UCSD-AML1 (cell line): ENCODE measurements at regions not wholly inside any gene's neighbourhood (a gene's known extent, or its start where the extent isn't known, plus 50 kb on each side); places are given as distances from the start of the nearest gene placed in this dataset.
"Not testable (repeated sequence)": the region's sequence is repeated elsewhere in the genome, so short reads cannot be mapped to it uniquely, and the experiment has no call there.

Source experiments
- DNase-seq: peaks from one replicate; lab custom pipeline; 2025; ENCODE audit not compliant: unreplicated experiment; lab: John Stamatoyannopoulos, UW

GRCh38 chr3:43236008-43236407, 50.3 kb upstream of the SNRK start:
- no peak for DNase-seq

DNA sequence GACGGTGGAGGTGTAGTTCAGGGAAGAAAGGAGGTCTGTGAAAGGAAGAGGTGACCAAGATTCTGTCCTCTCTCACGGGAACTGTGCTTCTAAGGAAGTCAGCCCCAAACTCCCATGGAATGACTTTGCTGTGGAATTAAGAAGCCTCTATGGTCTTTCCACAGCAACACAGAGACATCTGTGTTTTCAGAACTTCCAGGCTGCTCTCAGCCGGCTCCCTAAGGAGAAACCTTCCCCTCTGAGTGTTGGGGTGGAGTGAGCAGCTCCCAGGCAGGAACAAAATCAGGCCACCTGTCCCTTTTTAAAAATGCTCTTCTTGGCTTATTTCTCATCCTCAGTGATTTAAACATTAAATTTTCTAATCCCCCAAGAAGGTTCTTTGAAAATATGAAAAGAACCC, 53.3 kb upstream of the SNRK start:
- no peak for DNase-seq

DNA sequence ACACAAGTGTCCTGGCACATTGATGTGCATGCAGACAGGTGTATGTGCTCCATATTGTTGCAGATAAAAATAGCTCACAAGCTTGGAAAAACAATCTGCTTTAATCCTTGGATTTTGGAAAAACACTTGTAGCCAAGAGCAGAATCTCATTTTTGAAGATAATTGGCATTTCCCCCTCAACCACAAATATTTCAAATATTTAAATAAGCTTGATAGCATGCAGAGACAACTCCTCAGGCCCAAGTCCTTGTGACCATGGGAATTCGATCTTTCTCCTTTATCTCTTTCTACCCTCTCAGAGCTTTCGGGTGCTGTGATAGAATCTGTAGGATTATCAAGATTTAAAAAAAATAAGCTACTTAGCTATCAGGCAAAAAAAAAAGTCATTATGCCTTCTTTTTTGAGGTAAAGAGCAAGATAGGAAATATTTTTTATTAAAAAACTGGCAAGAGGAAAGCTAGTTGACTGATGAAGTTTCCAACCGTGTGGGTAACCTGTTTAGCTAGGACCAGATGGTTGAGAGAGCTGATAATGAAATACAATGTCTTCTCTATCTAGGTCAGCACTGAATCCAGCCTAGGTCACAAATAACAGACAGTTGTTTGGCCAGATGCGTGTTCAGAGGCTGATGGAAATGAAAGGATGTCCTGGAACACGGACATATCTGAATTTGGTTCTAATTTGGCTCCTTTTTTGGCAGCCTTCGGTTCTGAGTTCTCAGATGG, 54.9 kb upstream of the SNRK start:
- no peak for DNase-seq

GRCh38 chr3:43229865-43230264, 56.5 kb upstream of the SNRK start:
- not testable (repeated sequence) for DNase-seq

- DNase-seq: not testable (repeated sequence)
Measured at GRCh38 chr3:43227685-43228084, 58.7 kb upstream of the SNRK start.

DNA sequence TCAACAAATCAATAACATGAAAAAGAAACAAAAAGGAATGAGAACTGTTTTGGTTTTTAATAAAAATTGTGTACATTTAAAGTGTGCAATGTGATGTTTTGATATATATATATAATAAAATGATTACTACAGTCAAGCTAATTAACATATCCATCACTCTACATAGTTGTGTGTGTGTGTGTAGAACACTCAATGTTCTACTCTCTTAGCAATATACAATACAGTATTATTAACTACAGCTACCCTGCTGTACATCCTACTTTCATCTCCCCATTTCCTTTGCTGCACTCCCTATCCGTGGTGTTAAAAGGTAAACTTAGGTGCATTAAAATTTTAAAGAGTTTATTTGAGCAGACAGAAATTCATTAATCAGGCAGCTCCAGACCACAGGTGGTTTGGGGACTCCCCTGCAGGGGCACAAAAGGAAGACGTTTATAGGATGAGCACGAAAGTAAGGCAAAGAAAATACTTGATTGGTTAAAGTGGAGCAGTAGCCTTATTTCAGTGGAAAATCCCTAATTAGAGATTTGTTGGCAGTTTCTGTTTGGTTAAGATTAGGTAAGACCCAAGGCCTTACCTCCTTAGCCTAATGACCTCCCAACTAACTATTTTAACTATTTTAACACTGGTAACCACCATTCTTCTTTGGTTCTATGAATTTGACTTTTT, 61.8 kb upstream of the SNRK start:
- no peak for DNase-seq

DNA sequence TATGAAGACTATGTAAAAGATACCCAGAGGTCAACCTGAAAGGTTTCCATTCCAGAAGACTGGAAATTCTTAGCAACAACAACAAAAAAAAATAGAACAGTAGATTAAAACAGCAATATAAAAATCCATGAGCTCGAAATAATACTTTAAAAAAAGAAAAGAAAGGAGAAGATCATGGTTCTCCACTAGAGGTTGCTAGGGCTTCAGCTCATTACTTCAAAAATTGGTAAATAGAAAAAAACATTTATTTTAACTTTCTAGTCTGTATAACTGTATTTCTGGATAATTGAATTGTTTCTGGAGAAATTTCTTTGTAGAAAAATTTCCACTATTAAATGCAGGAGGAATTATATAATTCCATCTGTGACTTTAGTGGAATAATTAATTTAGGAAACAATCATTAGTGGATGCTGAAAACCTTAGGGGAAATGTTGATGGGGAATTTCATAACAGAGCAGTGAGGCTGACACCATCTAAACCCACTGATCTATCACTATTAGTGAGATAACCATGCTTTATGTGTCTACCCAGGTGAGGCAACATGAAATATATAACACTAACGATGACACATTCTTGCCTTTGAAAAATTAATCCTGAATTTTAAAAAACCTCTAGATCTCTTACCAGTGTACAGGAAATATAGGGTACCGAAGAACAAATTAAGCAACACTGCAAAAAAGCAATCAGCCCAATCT, 62.5 kb upstream of the SNRK start:
- no peak for DNase-seq

GRCh38 chr3:43222590-43222989, 63.8 kb upstream of the SNRK start:
- DNase-seq: no peak

DNA sequence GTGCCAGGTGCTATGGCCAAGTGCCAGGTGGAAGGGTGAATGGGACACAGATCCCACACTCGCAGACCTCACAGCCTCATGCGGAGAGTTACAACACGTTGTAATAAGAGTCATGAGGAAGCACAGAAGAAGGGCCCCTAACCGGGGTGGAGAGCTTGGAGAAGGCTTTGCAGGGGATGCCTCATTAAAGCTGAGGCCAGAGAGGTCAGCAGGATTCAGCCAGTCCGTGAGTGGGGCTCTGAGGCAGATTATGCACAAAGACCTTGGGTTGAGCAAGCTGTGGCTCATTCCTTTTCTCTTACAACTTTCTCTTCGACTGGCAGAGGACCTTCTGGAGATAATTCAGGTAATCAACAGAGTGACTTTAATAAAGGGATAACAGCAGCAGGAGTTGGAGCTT, 65.3 kb upstream of the SNRK start:
- no peak for DNase-seq

DNA sequence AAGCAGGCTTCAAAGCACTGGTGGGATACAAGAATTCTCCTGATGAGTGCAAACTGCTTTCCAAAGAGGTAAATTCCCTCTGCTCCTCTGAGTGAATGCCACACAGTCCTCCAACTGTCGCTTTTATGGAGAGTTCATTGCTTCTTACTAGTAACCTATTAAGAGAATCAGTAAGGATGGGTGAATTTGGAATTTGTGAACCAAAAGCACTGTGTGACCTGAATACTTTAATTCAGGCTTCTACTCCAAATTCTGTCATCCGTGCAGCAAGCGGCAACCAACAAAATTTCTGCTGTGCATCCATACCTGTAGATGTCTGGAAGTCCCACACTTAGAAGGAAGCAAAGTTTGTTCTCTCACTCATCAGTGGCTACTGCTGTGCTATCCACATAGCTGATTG, 66.7 kb upstream of the SNRK start:
- DNase-seq: no peak

DNA sequence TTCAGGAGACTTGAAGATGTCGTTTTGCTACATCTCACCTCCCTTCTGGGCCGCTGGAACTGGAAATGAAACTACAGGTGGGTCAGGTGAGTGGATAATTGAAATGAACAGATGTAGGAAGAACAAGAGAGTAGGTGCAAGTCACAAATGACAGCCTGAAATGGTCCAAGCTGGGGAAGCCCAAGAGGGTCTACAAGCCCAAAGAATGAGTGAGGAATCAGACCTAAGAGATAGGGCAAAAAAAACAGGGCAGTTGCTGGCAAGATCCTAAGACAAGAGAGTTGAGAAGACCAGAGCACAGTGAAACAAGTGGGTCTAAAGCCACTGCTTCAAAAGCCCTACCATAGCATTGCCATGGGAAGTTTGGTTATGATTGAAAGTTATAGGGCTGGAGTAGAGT, 67.4 kb upstream of the SNRK start:
- DNase-seq: no peak

DNA sequence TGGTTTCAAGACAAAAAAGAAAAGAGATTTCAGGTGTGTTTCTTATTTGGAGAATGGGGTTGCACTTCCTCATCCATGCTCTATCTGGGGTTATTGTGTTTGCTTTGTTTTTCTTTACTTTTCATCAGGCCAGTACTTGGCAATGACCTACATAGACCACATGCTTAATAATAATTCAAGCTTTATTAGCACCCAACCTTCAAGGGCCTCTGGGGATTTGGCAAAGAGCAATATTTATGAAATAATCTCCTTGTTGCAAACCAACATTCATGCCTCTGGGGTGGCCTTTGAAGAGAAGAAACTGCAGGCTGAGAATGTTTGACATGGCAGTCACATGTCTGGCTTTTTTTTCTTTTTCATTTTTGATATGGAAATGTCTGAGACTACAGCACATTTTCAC, 68.2 kb upstream of the SNRK start:
- DNase-seq: no peak

DNA sequence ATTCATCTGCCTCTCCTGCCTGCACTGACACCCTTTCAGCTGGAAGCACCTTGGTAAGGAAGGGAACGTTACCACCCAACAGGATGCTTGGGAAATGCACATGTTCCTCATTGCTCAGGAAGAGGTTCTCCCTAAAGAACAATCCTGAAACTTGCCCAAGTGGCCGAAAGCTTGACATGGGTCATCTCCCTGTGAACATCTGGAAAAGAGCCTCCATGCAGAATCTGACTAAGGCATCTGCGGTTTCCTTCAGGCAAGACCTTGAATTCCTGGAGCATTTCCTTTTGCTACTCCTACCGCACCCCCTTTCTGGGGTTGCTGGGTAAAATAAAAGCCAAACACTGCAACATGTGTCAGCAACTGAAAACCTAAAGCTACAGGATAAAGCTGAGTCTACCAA, 68.7 kb upstream of the SNRK start:
- no peak for DNase-seq

DNA sequence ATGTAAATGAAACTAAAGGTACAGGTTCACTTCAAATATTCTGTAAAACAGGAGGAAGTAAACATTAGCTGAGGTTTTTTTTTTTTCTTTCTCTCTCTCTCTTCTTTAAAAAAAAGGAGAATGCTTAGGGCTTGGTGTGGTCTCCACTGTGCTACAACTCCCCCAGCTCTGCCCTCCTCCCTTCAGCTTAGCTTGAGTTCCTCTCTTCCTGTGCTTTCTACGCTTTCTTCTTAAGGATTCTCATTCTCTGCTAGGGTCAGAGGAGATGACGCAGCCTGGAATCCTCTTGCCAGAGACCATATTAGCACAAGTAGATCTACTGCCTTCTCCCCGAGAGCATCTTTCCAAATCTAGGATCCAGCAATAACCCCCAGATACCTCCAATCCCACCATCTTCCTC, 69.1 kb upstream of the SNRK start:
- no peak for DNase-seq

- no peak for DNase-seq
Measured at GRCh38 chr3:43215663-43216275, 70.6 kb upstream of the SNRK start.

GRCh38 chr3:43215138-43215537, 71.2 kb upstream of the SNRK start:
- DNase-seq: no peak

GRCh38 chr3:43214616-43215015, 71.7 kb upstream of the SNRK start:
- DNase-seq: no peak

DNA sequence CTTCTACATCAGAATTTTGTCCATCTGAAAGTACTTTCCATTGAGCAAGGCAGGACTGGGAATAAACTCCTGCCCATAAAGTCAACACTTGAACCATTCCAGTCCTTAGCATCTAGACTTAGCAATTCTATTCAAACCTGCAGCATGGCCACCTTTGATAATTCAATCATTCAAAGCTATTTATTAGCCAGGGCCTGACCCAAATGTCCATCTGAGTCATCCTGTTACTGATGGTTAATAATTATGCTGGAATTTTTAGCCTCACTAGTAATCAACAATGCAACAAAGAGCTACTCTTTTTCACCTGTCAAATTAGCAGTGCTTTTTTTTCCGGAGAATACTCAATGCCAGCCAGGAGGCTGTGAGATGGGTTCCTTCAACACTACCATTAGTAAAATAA, 72.7 kb upstream of the SNRK start:
- DNase-seq: no peak

- no peak for DNase-seq
Measured at GRCh38 chr3:43212914-43213611, 73.3 kb upstream of the SNRK start.

DNA sequence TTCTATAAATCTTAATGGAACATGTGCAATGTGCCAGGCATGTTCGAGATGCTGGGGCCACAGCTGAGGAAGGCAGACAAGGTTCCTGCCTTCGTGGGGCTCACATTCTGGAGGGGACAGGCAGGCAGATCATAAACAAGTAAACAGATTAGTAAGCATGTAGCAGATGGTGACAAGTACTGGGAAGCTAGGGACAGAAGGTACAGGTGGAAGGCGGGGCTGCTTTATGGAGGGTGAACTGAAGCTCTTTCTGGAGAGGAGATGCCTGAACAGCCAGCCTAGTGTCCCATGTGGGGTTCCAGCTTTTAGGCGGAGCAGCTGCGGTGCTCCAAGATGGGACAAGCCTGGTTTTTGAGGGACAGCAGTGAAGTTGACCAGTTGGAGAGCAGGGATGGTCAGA, 74.7 kb upstream of the SNRK start:
- DNase-seq: no peak
